Glomerular endothelial cell (primary cell): ENCODE measurements at regions not wholly inside any gene's neighbourhood (a gene's known extent, or its start where the extent isn't known, plus 50 kb on each side); places are given as distances from the start of the nearest gene placed in this dataset.
"Not testable (repeated sequence)": the region's sequence is repeated elsewhere in the genome, so short reads cannot be mapped to it uniquely, and the experiment has no call there.

Source experiments
- DNase-seq: peaks from one replicate; pipeline ENCODE4 v3.0.0-alpha.2; 2011; ENCODE audit warnings: low read depth, low spot score; ENCODE audit errors: extremely low read depth

DNA sequence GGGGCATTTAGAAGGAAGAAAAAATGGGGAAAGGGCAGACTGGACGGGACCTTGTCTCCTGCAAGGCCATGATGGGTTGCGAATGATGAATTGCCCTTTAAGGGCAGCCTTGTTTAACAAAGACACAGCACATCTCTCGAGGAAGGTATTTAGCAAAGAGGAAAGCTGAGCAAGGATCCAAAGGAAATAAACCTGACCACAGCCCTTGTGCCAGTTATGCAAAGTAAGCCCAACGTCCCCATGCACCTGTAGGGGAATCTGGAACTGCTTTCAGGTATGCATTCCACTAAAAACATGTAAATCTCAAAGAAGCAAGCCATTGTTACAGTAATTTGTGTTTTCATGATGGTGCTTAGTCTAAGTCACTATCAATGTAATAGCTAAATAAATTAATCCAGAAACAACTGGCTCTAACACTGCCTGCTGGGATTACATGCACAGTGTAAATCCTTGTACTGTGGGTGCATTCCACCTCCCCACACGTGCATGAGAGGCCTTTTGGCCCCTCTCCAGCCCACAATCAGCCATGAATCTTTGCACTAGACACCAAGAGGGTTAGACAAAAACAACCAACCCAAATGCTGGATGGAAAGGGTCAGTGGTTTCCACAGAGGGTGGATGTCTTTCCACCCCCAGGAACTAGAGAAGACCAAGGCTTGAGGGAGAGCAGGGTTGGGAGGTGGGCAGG is 228.8 kb upstream of the KAZN start:
- no peak for DNase-seq

DNA sequence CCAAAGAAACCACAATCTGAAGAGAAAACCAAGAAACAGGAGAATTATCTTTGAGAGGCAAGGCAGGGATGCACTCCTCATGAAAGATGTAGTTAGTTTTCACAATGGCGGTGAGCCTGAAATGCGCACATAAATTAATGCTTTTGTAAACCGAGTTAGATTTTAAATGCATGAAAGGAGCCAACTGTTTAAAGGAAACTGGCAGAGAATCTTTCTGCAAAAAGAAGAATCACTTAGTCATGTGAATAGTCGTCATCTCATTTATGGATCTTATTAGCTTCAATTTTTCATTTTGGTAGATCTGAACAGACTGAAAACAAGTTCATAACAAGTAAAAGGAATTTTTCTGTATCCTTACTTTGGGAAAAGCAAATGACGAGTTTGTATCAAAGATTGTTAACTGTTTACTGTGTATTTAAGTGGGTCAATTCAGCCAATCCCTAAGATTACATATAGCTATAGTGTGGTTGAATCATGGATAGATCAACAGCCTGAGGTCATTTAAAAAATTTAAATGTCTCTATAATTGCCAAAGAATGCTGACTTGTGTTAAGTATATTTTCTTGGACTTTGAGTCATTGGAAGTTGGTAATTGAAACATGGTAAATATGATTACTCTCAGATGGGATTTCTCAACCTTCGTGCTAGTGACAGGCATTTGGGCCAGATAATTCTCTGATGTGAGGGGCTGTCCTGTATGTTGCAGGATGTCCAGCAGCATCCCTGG is 226.6 kb upstream of the KAZN start:
- DNase-seq = no peak

DNA sequence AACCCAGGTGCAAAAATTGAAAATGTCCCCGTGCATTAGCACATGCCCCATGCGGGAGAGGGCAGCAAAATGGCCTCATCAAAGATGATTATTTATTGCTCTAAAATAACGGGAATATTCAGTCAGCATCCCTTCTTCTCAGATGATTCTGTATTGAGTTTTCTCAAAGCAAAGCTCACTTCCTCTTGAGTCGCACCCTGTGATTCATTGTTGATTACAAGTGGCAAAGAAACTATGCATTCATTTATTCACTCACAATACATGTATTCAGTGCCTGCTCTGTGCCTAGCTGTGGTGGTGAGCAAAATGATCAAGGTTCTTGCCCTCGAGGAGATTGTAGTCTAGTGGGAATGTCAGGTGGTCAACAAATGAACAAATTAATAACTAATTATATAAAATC is 226.0 kb upstream of the KAZN start:
- DNase-seq = no peak

DNA sequence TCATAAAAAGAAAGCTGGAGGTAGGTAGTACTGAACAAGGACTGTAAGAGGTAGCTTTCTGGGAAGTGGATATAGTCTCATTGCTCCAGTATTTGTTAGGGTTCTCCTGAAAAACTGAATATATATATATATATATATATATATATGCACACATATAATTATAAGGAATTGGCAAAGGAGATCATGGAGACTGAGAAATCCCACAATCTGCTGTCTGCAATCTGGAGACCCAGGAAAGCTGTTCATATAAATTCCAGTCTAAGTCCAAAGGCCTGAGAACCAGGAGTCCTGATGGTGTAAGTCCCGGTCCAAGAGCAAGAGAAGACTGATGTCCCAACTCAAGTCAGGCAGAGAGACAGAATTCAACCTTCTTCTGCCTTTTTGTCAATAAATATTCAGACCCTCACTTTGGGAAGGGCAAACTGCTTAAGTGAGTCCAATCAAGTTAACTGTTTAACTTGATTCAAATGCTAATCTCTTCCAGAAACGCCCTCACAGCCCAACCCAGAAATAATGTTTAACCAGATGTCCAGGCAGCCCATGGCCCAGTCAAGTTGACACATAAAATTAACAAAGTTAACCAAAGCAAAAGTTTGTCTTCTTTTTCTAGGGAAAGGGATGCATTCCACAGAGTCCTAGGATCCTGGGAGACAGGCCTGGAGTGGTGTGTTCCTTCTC is 225.3 kb upstream of the KAZN start:
- DNase-seq = no peak

DNA sequence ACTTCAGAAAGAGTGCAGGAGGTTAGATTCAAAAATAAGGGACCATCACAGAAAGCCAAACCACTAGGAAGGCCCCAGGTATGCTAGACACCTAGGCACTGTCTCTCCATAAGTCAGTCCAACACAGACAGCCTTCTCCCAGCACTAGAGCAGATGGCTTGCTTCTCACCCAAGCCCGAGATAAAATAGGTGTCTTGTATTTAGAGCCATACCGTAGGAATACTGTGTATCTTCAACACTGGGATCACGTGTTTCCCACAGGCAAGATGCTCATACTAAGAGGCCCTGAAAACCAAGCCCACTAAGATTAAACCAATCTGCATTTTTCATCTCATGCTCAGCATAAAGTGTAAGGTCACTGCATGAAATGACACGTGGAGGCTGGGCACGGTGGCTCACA is 223.3 kb upstream of the KAZN start:
- DNase-seq = no peak

DNA sequence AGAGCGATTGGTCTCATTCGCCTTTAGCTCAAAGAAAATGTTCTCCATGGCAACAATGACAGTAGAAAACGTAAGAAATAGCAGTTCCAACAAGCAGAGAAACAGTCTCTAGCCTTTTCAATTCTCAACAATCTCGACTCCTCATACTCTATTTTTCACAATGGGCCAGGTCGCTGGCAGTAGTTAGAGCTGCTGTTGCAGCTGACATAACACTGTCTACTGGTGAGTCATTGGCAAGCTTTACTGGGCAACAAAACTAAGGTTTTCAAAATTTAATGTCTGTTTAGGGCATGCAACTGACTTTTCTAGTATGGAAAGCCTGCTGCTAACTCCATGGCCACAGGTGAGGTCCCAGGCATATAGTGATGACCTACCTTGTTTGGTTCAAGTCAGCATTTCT is 221.1 kb upstream of the KAZN start:
- DNase-seq = no peak

DNA sequence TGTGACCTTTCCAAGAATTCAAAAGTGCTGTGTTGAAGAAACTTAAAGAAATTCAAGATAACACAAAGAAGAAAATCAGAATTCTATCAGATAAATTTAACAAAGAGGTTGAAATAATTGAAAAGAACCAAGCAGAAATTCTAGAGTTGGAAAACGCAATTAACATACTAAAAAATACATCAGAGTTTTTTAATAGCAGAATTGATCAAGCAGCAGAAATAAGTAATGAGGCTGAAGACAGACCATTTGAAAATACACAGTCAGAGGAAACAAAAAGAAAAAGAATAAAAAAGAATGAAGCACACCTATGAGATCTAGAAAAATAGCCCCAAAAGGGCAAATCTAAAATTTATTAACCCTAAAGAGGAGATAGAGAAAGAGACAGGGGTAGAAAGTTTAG is 218.1 kb upstream of the KAZN start:
- no peak for DNase-seq

DNA sequence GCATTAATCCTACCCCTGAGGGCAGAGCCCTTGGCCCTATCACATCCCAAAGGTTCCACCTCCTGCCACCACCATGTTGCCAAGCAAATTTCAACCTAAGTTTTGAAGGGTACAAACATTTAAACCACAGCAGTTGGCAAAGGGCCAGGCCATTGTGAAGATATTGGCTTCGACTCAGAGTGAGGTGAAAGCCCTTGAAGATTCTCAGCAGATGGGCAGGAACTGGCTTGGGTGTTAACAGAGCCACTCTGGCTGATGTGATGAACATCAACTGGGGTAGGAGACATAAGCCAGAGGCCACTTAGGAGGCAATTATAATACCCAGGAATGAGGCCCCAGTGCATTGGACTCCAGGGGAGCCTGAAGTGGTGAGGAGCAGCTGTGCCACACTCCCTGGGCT is 207.7 kb upstream of the KAZN start:
- no peak for DNase-seq

DNA sequence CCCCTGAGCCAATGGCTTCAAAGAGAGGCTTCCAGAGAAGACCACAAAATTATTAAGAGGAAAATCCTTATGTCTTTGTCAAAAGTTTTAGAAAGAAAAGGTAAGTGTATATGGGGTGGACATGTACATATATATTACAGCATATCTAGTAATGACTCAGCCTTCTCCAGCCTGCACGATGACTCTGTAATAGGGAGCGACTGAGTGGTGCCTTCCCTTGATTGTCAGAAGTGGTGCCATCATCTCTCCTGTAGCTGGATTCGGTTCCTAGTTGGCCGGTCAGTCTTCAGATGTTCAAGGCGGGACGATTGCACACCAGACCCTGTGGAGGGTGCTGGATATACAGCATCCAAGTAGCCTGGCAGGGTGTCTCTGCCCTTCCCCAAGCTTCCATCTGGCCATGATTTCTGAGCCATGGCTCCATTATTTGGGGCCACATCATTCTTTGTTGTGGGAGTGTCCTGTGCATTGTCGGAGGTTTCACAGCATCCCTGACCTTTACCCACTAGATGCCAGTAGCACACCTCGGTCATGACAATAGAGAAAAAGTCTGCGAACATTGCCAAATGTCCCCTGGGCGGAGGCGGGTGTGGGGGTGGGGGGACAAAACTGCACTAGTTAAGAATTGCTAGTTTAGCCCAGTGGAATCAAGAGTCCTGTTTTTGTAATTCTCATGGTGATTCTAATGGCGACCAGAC is 206.2 kb upstream of the KAZN start:
- no peak for DNase-seq

DNA sequence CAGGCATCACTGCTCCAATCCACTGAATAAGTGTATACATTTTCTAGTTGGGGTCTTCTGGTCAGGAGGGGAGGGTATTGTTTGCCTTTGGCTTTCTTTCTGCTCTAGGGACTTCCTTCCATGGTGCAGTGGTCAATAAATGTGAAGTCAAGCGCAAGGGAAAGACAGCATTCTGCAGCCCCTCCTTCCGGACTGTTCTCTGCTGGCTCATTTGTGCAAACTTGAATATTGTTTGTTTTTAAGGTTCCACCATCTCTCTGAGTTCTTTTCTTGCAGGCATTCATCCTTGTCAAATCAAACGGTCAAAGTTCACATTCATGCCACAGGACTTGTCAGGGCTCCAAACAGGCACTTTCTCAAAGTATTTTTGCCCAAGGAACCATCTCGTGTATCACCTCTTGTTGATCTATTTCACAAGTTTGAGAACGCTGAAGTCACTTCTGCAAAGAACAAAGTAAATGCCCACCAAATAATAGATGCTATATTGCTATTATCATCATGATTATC is 205.6 kb upstream of the KAZN start:
- no peak for DNase-seq

DNA sequence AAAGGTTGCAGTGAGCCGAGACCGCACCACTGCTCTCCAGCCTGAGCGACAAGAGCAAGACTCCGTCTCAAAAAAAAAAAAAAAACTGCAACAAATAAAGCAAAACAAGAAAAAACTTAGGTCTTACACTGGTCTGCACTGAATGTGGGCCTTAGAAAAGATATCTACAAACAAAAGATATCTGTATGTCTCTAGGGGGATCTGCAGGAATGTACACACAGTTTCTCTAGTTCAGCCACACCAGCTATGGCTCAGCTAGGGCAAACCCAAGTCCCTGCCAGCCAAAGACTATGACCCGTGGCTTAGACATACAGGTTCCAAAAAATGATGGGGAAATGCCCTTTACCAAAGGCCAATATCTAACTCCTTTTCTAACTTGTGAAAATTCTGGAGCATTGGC is 202.4 kb upstream of the KAZN start:
- DNase-seq = no peak

DNA sequence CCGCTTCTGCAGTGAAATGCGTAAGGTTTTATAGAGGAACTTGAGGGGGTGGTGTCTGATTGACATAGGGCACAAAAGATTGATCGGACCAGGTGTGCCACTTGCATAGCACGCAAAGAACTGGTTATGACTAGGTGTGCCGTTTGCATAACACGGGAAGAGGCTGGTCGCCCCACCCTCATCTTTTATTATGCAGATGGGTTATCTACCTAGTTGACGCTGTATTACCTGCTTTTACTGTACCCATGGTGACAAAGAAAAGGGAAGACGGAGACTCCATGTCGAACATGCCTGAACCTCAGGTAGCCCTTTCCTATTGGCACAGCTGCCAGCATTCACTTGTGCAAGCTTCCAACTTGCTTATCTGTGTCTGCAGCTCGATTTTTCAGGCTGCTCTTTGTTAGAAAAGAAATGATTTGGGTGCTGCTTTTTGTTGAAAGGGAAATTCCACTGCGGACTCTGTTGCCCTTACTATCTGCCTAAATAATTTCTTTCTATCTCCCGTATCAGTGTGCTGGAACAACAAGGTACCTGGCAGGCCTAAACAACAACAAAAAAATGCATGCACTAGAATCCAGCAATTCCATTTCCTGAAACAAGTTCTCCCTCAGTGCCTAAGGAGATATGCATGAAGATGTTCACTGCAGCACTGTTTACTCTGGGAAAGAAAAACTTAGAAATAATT is 194.4 kb upstream of the KAZN start:
- DNase-seq = no peak

DNA sequence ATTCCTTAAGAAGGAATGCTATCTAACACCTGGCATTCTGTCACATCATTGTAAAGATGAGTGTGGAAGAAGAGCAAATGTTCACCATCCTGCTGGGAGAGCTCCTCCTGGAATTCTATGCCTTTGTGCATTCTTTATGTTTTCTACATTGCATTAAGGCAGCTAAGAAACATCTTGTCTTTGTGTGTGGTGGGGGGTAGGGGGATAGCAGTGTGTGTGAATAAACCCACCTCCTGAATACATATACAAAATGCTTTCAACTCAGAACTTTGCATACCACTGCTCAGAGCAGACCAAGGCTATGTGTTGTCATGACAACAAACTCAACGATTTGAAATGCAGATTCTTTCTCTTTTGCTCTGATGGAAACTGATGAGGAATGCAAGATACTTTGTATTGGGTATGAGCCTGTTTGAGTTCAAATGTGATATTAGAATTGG is 193.6 kb upstream of the KAZN start:
- no peak for DNase-seq

DNA sequence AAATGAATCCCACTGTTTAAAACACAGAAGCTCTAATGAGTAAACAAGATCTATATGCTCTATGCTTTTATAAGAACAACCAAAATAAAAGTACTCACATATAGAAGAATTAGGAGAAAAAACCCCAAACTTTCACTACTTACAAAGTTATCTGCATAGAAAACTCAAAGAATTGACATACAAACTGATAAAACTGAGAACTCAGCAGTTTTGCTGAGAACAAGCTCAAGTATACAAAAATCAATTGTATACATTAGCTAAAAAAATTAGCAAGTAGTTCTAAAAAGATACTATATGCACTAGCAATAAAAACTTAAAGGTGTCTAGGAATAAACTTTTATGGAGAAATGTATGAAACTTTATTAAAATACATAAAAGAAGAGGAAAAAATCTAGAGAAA is 186.2 kb upstream of the KAZN start:
- no peak for DNase-seq

DNA sequence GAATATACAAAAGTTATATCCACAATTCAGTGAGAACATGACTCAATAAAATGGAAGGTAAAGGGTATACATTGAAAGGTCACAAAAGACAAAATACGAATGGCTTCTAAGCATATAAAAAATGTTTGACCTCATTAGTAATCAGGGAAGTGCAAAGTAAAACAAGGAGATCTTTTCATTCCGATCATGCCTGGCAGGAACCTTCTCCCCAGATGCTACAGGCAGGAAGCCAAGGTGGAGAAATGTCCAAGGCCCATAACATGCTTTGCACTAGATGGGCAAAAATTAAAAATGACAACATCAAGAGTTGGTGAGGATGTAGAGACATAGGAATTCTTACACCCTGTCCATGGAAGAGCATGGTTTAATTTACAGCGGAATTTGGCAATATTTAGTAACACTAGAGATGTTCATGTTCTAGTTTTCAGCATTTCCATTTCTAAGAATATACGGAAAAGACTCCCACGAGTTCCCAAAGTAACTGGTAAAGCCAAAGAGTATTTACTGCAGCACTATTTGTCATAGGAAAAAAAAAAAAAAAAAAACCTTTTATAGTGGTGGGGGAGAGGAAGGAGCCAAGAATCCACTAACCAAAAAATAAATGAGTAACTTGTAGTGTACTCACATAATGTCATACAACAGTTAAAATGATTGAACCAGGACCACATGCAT is 184.5 kb upstream of the KAZN start:
- no peak for DNase-seq

DNA sequence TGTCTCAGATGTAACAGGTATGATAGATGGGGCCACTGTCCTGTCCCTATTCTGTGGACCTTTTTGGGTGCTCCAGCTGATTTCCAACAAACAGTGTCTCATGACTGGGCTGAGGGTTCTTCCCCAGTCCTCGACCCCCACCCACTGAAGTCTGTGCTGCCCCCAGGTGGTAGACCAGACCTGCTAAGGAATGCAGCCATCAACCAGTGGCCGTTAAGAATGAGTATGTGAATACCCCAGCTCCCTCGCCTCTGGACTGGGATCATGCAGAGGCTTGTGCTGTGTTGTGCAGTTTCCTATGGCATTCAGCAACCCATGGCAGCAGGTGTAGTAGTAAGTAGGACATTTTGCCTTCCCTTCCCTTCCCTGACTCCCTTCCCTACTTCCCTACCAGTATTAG is 183.1 kb upstream of the KAZN start:
- DNase-seq = no peak

DNA sequence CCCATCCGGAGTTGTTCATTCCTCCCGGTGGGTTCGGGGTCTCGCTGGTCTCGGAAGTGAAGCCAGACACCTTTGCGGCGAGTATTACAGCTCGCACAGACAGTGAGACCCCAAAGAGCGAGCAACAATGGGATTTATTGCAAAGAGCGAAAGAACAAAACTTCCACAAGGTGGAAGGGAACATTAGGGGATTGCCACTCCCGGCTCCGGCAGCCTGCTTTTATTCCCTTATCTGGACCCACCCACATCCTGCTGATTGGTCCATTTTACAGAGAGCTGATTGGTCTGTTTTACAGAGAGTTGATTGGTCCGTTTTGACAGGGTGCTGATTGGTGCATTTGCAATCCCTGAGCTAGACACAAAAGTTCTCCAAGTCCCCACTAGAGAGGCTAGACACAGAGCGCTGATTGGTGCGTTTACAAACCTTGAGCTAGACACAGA is 178.7 kb upstream of the KAZN start:
- DNase-seq = not testable (repeated sequence)

DNA sequence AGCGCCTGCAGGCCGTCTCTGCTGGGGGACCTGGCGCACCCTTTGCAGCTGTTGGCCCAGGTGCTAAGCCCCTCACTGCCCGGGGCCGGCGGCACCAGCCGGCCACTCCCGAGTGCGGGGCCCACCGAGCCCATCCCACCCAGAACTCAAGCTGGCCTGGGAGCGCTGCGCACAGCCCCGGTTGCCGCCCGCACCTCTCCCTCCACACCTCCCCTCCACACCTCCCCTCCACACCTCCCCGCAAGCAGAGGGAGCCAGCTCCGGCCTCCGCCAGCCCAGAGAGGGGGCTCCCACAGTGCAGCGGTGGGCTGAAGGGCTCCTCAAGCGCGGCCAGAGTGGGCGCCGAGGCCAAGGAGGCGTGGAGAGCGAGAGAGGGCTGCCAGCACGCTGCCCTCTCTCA is 177.8 kb upstream of the KAZN start:
- no peak for DNase-seq

DNA sequence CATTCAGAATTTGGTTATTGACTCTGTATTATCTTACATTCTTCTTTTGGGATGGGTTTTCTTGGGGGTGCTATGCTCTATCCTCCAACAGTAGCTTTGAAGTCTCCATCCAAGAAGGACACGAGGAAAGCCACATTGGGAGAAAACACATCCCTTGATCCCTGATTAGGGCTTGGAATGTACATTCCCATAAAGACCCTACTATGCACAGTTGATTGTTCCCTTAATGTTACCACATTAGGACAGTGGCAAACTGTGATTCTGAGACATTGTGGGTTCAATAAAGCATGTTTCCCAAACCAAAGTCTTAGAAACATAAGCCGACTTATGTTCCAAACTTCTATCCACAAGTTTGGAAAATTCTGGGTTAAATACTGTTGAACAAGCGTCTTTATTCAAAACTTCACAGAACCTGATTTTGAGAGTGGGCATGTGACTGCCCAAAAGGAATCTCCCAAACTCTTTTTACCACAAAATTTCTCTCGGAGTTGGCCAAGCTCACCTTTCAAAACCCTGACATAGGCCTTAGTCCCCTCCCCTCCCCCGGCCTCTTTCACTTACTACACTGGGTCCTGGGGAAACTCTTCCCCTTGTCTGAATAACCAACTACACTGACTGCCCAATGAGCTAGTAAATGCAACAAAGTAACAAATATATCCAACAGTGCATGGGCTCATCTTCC is 177.0 kb upstream of the KAZN start:
- no peak for DNase-seq
